HEK293T (cell line): ENCODE measurements at regions not wholly inside any gene's neighbourhood (a gene's known extent, or its start where the extent isn't known, plus 50 kb on each side); places are given as distances from the start of the nearest gene placed in this dataset.

Experiments
- CTCF ChIA-PET: fragments of 350-600 bp; formaldehyde crosslinking; extraction: SDS; loops from one replicate; lab custom pipeline; 2021; ENCODE audit warnings: antibody characterized with exemption, inconsistent platforms; lab: Yijun Ruan, JAX
- POLR2A ChIA-PET: fragments of 350-600 bp; formaldehyde crosslinking; extraction: SDS; loops from one replicate; lab custom pipeline; 2020; ENCODE audit warnings: antibody characterized with exemption, inconsistent platforms; lab: Yijun Ruan, JAX
- DNase-seq: peaks from one replicate; pipeline ENCODE4 v3.0.0; 2012; ENCODE audit warnings: mixed read lengths; ENCODE audit errors: extremely low spot score
- ARNT ChIP-seq: fragments of 450-650 bp; IDR thresholded peaks from 2 replicates; pipeline ENCODE4 v1.6.1; 2017; ENCODE audit warnings: mild to moderate bottlenecking
- BHLHE40 ChIP-seq: fragments of 450-650 bp; IDR thresholded peaks from 2 replicates; pipeline ENCODE4 v1.6.1; 2016; ENCODE audit warnings: mild to moderate bottlenecking, moderate library complexity, borderline replicate concordance
- CTBP1 ChIP-seq: fragments of 450-650 bp; IDR thresholded peaks from 2 replicates; pipeline ENCODE4 v1.6.1; 2016; ENCODE audit warnings: borderline replicate concordance
- ELF4 ChIP-seq: fragments of 450-650 bp; IDR thresholded peaks from 2 replicates; pipeline ENCODE4 v1.6.1; 2017; ENCODE audit warnings: antibody characterized with exemption
- FOXA1 ChIP-seq: fragments of 450-650 bp; IDR thresholded peaks from 2 replicates; pipeline ENCODE4 v1.6.1; 2016; ENCODE audit warnings: mild to moderate bottlenecking
- FOXK2 ChIP-seq: fragments of 450-650 bp; IDR thresholded peaks from 2 replicates; pipeline ENCODE4 v1.6.1; 2016; ENCODE audit warnings: mild to moderate bottlenecking
- FOXM1 ChIP-seq: fragments of 450-650 bp; IDR thresholded peaks from 2 replicates; pipeline ENCODE4 v1.6.1; 2017; ENCODE audit warnings: mild to moderate bottlenecking, borderline replicate concordance
- HDGF ChIP-seq: fragments of 450-650 bp; IDR thresholded peaks from 2 replicates; pipeline ENCODE4 v1.6.1; 2017; ENCODE audit warnings: antibody characterized with exemption, borderline replicate concordance
- L3MBTL2 ChIP-seq: fragments of 450-650 bp; conservative IDR thresholded peaks from 2 replicates; pipeline ENCODE4 v1.6.1; 2016; ENCODE audit warnings: mild to moderate bottlenecking
- LEF1 ChIP-seq: fragments of 450-650 bp; IDR thresholded peaks from 2 replicates; pipeline ENCODE4 v1.6.1; 2017; ENCODE audit warnings: mild to moderate bottlenecking, borderline replicate concordance
- NFRKB ChIP-seq: fragments of 450-650 bp; IDR thresholded peaks from 2 replicates; pipeline ENCODE4 v1.6.1; 2016; ENCODE audit warnings: mild to moderate bottlenecking, moderate library complexity
- SP1 ChIP-seq: fragments of 450-650 bp; IDR thresholded peaks from 2 replicates; pipeline ENCODE4 v1.6.1; 2017
- SUZ12 ChIP-seq: fragments of 450-650 bp; IDR thresholded peaks from 2 replicates; pipeline ENCODE4 v1.6.1; 2016; ENCODE audit warnings: mild to moderate bottlenecking
- TARDBP ChIP-seq: fragments of 450-650 bp; IDR thresholded peaks from 2 replicates; pipeline ENCODE4 v1.6.1; 2016
- ZNF384 ChIP-seq: fragments of 450-650 bp; IDR thresholded peaks from 2 replicates; pipeline ENCODE4 v1.6.1; 2016
- TF ChIP-seq, protein P1 (sequence below): fragments of 450-650 bp; IDR thresholded peaks from 2 replicates; pipeline ENCODE4 v1.6.1; 2016

DNA sequence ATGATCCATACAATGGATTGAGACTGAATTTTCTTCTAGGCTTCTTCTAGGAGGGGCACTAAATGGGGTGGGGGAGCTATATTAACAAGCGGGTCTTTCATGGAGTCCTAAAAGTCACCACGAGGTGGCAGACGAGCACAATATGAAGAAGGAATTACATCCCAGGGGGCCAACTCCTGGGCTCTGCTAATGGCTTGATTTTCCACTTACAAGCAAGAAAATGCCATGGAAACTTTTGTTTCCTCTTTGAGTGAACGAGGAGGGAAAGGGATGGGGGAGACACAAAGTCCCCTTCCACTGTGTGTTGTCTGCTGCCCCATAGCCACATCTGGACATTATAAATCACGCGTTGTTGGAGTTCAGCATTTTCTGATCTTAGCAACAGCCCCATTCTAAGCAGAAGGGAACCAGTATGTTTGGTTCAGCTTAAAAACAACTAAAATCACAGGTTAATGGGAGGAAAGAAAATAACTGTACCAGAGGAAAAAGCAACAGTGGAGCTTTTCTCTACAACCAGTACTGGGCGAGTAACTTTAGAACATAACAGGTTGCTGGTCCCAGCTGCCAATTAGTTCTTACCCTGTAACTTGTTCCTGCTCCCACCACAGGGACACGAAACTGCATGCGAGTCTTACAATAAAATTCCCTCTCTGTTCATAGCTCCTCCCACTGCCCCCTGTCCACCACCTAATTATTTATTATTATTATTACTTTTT, 285.0 kb upstream of the PARD3B start:
- CTCF ChIA-PET = interaction anchor here (0.6 to 1.6 kb wide), 12 partner anchors 9 to 1665 kb away, joined by 3 to 5 read pairs (median 3); no protein-coding TSS in a partner anchor
- POLR2A ChIA-PET = no interaction called here

DNA sequence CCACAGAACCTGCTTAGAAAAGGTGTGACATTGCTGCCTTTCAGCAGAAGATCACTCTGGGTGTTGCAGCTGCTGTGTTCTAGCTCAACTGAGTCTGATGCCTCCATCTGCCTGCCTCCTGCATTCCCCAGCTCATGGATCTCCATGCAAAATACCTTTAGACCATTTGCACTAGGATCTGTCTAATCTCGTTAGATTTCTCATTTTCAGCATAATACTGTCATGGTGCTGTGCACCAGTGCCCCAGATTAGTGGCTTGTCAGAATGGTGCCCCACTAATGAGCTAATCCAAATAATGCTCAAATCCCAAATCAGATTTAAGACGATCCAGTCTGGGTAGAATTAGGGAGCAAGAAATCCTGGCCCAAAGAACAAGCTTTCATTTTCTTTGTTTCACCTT, 284.4 kb upstream of the PARD3B start:
- ChIA-PET CTCF (interaction anchor here (0.7 to 2.1 kb wide), 9 partner anchors 9 to 1664 kb away, joined by 3 to 8 read pairs (median 3); no protein-coding TSS in a partner anchor), POLR2A (no interaction called here)

More for the DNA sequence above, 285.0 kb upstream of the PARD3B start:
- peak; percentile 66 for DNase-seq
- TF ChIP-seq SUZ12 = no peak
- TF ChIP-seq ELF4 = no peak
- TF ChIP-seq ARNT = no peak
- no peak for TF ChIP-seq L3MBTL2
- TF ChIP-seq SP1 = no peak
- no peak for TF ChIP-seq HDGF
- TF ChIP-seq ZNF384 = no peak
- TF ChIP-seq, protein P1, sequence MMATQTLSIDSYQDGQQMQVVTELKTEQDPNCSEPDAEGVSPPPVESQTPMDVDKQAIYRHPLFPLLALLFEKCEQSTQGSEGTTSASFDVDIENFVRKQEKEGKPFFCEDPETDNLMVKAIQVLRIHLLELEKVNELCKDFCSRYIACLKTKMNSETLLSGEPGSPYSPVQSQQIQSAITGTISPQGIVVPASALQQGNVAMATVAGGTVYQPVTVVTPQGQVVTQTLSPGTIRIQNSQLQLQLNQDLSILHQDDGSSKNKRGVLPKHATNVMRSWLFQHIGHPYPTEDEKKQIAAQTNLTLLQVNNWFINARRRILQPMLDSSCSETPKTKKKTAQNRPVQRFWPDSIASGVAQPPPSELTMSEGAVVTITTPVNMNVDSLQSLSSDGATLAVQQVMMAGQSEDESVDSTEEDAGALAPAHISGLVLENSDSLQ = no peak
- no peak for TF ChIP-seq TARDBP
- TF ChIP-seq FOXM1 = no peak
- TF ChIP-seq CTBP1 = no peak
- TF ChIP-seq BHLHE40 = no peak
- TF ChIP-seq NFRKB = no peak
- no peak for TF ChIP-seq FOXA1
- no peak for TF ChIP-seq FOXK2
- TF ChIP-seq LEF1 = no peak

DNA sequence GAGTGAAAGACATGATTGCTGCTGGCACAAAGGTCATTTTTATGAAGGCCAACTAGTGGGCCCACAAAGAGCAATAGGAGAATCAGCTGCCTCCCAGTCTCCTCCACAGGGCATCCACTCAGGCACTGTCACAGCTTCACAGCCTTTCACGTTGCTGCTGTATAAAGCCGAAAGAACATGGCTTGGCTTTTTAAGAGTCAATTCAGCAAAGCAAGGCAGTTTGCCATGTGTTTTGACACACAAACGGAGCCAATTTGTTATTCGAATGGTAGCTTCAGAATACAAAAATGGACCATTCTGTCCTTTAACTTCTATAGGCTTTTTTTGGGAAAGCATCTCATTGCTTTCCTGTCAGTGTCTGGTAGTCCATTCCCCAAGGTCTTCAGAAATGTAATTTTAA, 283.4 kb upstream of the PARD3B start:
- DNase-seq = no peak
- TF ChIP-seq FOXA1 (no peak), FOXK2 (no peak), CTBP1 (no peak), NFRKB (no peak), L3MBTL2 (no peak)
- ChIA-PET POLR2A (no interaction called here), CTCF (interaction anchor here (0.7 to 2.1 kb wide), 4 partner anchors 8 to 269 kb away, joined by 3 to 8 read pairs (median 4); no protein-coding TSS in a partner anchor)

More for the DNA sequence above, 284.4 kb upstream of the PARD3B start:
- TF ChIP-seq TARDBP (no peak), NFRKB (no peak), ARNT (no peak), FOXA1 (no peak), FOXK2 (no peak), FOXM1 (no peak), SP1 (no peak), LEF1 (no peak), CTBP1 (no peak), HDGF (no peak), ZNF384 (no peak), BHLHE40 (no peak), SUZ12 (no peak), ELF4 (no peak), L3MBTL2 (no peak)
- TF ChIP-seq, protein P1 = no peak
- no peak for DNase-seq

DNA sequence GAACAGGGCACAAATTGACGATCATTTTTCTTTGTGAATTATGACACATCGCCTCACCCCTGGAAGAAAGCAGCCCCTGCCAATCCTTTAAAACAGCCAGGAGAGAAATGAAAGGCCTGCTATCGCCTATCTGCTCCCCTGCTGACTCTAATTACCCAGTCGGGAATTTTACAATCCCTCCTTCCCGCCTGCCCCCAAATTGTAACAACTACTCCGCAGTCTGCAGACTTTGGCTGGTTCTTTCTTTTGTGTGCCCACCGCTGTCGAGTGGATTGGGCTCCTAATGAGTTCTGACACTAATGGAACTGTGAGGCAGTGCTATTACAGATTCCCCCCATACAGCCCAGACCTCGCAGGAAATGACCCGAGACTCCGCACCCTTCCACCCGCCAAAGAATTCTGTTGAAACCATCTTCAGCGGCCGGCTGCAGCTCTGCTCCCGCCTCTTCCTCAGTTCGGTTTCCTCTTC, 281.2 kb upstream of the PARD3B start:
- POLR2A ChIA-PET = no interaction called here
- CTCF ChIA-PET = no interaction called here
- TF ChIP-seq ELF4 = no peak
- TF ChIP-seq, protein P1 = peak; percentile 56; the same call in 1 of the 2 replicates
- DNase-seq = peak; percentile 46

DNA sequence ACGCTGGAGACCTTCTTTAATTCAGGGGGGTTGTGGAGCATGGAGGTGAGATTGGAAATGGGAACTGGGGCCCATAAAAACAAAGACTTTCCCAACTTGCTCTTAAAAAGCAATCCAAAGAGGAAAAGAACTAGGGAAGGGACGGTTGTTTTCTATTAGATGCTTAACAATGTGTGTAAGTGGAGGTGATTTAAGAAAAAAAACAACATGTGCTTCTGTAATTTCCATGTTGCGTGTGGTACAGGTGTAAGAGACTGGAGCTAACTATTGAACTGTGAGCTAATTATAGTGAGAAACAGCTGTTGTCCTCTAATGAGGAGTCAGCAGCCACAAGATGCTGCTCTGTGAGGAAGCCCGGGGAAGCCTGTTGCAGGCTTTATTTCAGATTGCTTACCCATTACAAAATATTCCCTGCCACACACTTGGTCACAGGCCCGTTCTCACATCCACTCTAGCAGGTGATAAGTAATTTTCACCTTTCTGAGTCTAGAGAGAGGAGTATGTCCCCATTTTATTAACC, 280.6 kb upstream of the PARD3B start:
- no peak for DNase-seq
- TF ChIP-seq ZNF384 = no peak
- TF ChIP-seq, protein P1 = peak; percentile 10; the same call in 1 of the 2 replicates
- CTCF ChIA-PET = no interaction called here
- POLR2A ChIA-PET = no interaction called here

DNA sequence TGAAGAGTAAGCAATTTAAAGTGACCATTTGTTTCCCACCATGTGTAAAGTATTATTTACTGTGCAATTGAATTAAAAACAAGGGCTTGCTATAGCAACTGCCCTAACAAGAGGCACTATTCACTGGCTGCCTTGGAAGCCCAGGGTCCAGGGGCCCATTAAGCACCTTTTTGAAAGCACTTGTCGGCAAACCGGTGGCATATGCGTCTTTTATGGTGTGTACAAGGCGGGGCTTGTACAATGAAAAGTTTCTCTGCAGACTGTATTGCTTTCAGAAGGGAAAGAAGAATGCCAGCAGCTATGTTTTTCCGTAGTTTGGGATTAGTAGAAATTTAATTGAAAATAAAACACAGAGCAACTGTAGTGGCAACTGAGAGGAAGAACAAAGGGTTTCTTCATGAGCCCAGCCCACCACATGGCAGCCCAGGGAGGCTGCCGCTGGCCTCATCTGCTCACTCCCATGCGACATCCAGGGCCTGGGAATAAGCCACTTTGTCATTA, 279.5 kb upstream of the PARD3B start:
- no peak for DNase-seq
- ChIA-PET POLR2A (no interaction called here), CTCF (interaction anchor here (0.6 kb wide), 1 partner anchor 541 kb away, joined by 3 read pairs; no protein-coding TSS in a partner anchor)
- TF ChIP-seq TARDBP (no peak), FOXA1 (no peak), SUZ12 (no peak), L3MBTL2 (no peak), ARNT (no peak), ZNF384 (no peak), FOXK2 (no peak), CTBP1 (no peak), SP1 (no peak), ELF4 (no peak), BHLHE40 (no peak), HDGF (no peak), NFRKB (no peak), FOXM1 (no peak), LEF1 (no peak)
- TF ChIP-seq, protein P1 = no peak
